GM18507 (cell line): ENCODE measurements at regions not wholly inside any gene's neighbourhood (a gene's known extent, or its start where the extent isn't known, plus 50 kb on each side); places are given as distances from the start of the nearest gene placed in this dataset.
A peak's percentile ranks its signal among the peaks of the same experiment; 100 is the strongest.

Experiments used
- DNase-seq: peaks from one replicate; pipeline ENCODE4 v3.0.0; 2011; ENCODE audit warnings: low read depth; ENCODE audit not compliant: insufficient read length; ENCODE audit errors: extremely low spot score
- FAIRE-seq: peaks from 2 replicates; lab custom pipeline; 2011; peaks lifted over from hg19 to GRCh38; lab: Jason Lieb, UNC

DNA sequence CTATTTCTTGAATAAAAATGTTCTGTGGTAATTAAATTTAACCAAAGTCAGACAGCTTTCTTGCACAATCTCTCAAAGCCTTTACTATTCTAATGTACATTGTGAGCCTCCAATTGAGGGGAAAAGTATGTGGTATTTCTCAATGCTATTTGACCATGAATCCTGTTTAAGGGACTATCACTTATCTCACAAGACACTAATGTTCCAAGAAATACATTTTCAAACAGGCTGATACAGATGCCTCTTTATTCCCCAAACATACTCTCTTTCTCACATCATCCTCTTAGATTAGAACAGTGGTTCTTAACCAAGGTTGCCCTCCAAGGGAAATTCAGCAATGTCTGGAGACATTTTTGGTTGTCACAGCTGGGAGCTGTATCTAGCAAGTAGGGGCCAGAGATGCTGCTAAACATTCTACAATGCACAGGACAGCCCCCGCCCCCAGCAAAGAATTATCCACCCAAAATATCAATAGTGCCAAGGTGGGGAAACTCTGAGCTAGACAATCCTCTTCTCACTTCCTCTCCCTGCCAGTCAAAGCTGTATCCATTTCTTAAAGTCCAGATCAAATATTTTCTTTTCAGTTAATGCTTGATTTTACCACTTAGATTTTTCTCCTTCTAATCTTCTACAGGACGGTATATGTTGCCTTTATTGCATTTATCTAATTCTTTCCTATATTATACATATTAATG lies 129.2 kb upstream of the TRIM2 start:
- DNase-seq = no peak

DNA sequence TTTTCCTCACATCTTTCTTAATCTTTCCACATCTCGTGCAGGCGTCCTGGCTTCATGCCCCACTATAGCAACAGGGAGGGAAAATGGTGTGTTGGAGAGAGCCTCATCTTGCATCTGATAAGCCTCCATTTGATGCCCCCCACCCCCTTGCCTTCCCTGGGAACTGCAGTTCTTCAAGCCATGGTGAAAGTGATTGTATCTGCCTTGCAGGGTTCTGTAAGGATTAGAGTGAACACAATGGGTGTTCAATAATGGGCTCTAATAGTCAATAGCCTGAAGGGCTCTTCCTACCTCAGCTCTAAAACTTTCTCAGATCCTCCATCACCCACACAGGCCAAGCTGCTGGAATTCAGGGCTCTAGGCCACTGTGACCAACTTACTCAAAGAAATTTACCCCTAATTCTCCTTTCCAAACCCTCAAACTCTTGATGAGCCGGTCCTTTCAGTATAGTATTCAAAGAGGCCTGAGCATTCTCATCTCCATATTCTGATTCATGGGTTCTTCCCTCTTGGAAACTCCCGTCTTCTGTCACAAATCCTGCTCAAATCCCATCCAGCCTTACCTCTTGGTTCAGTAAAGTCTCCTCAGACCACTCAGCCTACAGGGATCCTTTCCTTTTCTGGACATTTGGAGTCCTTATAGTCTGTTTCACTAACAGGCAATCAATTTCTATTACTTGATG lies 128.3 kb upstream of the TRIM2 start:
- FAIRE-seq = no peak
- no peak for DNase-seq

More for the DNA sequence above, 129.2 kb upstream of the TRIM2 start:
- no peak for FAIRE-seq

DNA sequence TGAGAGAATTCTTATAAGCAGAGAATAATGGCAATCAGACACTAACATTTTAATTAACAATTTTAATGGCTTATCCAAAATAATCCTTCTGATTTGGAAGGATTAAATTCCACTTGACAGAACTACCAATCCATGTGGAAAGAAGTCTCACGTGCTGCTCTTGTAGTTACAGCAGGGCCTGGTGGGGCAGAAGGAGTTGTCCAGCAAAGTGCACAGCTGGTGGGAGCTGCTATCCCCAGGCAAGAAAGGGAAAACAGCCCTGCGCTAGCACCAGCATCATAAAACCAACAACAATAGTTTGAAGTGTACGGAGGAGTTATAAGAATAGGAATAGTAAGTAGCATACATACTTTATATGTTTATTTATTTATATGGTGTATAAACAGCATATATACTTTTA lies 127.4 kb upstream of the TRIM2 start:
- no peak for FAIRE-seq

DNA sequence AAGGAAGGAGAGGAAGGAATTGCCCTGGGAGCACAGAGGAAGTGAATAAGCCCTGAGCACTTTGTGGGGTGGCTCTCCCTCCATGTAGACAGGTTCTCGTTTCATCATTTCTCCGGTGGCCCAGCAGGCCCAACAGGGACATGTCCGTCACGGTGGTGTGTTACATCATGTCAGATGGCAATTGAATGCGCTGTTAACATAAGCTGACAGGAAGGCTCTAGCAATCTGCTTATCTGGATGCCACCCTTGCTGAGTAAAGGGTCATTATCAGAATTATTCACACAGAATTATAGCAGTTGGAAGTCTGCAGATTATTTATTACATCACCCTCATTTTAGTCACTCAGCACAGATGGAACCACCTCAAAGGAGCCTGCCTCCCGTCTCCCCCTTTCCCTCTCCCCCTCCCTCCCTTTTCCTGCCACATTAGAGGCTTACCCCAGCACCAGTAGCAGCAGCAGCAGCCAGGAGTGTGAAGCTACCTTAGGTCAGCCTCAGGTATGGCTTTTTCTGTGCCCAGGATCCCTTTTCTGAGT lies 124.3 kb upstream of the TRIM2 start:
- DNase-seq = no peak
- FAIRE-seq = no peak

More for the DNA sequence above, 127.4 kb upstream of the TRIM2 start:
- DNase-seq = no peak

DNA sequence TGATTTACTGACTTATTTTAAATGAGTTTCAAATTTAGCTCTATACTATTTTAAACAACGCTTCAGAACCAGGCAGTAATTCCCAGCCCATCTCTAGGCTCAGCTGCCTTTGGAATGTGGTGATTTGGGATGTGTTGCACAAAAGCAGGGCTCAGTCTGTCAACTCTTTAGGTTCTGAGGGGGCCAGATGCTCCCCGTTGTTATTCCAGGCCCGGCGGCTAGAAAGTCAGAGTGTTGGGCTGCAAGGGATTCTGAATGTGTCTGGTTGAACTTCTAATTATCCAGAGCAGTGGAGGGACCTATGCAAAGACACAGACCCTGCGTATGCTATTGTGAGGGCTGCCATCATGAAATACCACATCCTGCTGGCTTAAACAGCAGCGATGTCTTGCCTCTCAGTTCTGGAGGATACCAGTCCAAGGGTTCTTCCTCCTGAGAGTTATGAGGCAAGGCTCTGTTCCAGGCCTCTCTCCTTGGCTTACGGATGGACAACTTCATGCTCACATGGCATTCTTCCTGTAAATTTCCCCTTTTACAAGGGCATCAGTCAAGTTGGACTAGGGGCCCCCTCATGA lies 123.2 kb upstream of the TRIM2 start:
- no peak for FAIRE-seq

DNA sequence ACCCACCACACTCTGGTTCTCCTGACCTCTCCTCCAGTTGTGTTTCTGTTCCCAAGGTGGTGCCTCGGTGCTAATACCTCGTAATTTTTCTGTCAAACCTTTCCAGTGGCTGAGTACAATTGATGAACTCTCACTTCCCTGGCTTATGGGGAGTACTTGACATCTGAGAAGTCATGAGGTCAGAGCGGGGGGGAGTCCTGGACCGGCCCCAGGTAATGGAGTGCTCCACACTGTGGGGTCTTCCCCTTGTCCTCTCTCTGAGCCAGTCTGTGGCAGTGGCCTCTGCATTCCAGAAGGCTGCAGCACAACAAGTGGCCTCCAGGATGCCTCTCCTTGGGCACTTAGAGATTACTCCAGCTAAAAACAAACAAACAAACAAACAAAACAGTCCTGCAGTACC lies 122.5 kb upstream of the TRIM2 start:
- DNase-seq = no peak
- no peak for FAIRE-seq

More for the DNA sequence above, 123.2 kb upstream of the TRIM2 start:
- DNase-seq = no peak

DNA sequence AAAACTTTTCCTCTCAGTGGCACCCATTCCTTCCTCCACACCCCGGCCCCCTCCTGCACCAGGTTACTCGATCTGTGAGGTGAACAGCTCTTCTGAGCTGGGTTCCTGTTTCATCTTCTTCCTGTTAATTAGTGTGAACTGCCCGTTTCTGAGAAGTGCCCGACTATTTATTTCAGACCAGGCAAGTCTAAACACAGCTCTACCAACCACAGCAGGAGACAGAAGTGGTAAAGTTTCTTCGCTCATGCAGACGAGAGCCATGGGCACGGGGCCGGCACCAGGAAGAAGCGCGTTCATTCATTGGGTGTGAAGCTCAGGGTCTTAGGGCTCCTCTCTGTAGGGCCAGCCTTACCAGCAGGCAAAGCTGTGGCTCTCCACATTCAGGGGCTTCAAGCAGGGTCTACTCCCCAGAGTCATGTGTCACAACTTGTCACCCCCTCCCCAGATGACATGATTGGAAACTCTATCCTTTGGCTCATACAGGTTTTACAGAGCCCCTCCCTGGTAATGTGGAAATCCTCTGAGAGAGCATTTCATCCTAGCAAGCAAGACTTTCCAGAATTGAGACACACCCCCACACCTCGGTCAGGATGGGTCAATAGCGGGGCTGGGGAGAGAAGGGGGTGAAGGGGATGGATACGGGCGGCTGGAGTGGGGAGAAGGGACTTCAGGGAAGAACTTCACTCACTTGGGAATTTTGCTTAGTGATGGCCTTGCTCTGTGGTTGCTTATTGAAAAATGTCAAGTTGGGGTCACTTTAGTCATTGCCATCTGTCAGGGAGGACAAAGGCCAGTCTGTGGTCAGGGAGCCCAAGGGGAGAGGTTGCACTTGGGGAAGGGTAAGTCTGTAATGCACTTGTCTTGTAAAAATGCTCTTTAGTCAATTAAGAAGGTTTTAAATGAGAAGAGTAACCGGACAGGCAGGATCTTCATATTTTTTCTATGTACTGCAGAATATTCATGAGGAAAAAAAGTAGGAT lies 121.6 kb upstream of the TRIM2 start:
- FAIRE-seq (no peak), DNase-seq (no peak)

DNA sequence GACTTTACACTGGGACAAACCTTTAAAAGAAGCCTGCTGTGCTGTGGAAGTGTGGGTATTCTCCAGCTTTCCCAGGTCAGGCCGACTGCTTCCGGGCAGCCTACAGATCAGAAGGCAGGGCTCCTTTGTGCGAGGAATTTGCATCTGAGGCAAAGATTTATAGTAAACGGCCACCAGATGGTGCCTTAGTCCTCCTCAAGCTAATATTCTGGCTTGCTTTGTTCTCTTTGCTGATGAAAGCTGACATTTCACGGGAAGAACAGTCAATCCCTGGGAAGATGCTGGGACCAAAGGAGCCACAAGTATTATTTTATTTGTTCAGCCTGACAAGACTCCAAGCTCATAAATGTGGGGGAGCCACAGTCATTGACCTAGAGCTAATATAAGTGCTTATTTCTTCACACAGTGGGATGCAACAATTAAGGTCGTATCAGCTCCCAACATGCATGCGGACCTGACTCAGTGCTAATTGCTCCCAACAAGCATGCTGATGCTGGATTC lies 120.7 kb upstream of the TRIM2 start:
- FAIRE-seq (peak; percentile 92), DNase-seq (peak; percentile 46)

DNA sequence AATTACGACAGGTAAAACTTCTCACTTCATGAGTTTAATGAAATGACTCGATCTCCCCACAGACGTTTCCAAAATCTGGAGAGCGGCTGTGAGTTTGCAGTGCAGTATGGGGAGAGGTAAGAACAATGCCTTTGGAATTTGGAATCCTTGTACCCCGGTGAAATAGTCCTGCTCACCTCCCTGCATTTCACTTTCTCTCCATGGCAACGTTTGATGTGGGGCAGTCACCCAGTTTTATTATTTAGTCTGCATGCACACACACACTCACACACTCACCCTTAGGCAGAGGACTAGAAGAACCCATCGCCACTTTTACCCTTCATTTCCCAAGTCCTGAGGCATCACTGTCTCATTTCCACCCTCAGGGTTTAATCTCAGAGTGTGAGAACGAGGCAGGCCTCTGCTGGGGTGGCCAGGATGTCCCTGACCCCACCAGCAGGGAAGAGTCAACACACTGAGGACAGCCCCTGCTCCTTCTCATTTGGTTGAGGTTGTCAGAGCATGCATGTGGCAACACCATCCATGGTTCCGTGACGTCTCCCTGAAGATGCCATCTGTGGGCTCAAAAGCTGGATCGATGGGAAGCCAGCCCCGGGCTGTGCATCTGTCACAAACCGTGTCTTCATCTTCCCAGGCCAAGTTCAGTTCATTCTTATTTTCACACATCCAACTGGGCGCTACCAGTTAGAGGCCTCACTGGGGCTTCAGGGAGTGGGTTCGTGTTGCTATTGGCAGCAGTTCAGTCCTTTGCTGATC lies 119.8 kb upstream of the TRIM2 start:
- no peak for FAIRE-seq
- DNase-seq = no peak

DNA sequence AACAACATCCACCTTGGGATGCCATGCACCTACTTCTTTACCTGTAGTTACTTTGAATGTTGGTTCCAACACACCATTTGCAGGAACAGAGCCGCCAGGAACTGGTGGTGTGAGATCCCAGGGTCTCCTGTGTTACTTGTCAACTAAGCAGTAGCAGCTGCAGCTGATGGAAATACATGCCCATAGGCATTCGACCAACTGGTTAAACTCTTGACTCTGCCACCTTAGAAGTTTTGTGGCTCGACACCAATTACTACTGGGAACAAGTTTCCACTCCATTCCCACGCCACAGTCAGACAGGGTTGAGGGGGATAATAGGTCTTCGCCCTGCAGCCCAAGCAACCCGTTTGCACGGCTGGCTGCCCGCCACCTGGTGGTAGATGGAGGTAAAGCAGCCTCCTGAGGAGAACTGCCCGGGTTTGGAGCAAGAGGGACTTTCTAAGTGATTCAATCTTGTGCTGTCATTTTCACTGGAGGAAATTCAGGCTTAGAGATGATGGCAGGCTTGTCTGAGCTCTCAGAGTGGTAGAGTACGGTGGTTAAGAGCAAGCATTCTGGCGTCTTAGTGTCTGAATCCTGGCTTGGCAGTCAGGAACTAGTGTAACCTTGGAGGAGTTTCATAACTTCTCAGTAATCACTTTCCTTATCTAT lies 119.1 kb upstream of the TRIM2 start:
- FAIRE-seq = peak; percentile 84

DNA sequence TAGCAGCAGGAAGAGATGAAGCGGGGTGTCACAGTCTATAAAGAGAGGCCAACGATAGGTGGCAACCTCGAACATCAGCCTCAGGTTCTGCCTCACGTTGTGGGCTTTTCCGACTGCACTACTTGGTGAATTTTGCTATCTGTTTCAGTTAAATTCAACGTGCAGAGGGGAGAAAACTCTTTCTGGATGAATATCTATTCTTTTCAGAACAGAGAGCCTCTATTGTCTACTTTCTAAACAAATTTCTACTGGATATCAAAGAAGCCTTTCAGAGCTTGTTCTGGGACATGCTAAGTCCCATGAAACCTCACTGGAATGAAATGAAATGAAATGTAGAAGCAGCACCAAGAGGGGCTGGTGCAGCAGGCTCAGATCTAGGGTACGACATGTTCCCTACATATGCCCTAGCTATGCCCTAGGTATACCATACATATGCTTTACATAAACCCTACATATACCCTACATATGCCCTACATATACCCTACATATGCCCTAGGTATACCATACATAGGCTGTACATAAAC lies 116.5 kb upstream of the TRIM2 start:
- DNase-seq (no peak), FAIRE-seq (no peak)

More for the DNA sequence above, 119.1 kb upstream of the TRIM2 start:
- peak; percentile 44 for DNase-seq

DNA sequence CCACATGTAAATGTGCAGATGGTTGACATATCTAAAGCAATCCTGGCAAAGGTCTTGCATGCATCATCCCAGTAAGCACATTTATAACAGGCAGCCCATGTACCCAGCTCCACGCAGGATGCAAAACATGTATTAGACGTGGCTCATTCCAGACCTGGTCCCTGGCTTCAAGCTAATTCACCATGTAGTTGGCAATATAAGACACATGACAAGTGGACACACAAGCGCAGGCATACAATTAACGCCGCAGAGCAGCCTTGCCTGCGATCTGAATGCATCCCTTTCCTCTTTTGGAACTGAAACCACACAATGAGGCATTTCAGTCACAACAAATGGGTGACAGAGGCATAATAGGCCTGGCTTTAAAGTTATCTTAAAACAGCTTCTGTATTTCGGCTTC lies 114.5 kb upstream of the TRIM2 start:
- FAIRE-seq (no peak), DNase-seq (no peak)

DNA sequence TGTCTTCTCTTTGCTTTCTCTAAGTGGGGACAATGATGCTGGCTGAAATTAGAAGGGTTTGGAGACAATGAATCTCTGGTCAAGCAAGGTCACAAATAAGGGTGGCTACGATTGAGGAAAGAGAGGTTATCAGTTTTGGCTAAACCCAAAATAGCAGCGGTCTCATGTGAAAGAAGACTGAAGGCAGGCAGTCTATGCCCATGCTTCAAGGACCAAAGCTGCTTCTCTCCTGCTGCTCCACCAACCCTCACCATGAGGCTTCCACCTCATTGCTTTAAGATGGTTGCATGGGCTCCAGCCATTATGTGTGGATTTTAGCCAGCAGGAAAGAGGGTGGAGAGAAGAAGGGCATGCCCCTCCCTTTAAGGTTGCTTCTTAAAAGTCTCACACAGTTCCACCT lies 114.1 kb upstream of the TRIM2 start:
- no peak for DNase-seq
- FAIRE-seq = no peak

DNA sequence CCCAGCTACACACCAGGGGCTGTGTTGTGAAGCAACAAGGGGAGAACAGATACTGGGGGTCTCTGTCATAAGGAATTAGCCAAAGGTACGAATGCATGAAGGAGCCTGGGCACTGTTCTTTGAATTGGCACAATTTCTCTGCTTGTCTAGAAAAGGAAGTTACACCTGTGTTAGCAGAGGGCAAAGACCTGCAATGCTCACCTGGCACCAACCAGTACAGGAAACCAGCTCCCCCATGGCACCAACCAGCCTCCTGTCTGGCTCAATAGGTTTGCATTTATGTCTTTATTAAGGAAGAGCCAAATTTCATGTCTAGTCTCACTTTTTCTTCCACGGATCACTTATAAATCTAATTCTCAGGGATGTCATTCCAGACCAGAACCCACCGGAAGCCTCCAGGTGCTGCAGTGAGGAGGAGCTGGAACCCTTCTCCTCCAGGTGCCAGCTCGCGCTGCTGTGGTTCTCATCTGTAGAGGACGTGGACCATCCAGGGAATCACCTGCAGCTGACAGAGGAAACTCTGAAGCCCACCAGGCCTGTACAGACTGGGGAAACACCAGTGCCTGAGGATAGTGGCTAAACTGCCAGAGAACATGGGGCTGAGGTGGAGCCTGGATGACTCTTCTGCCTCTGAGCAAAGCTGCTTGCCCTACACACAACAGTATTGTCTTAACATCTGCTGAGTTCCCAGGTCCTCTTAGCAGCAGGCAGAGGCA lies 113.4 kb upstream of the TRIM2 start:
- DNase-seq = no peak

DNA sequence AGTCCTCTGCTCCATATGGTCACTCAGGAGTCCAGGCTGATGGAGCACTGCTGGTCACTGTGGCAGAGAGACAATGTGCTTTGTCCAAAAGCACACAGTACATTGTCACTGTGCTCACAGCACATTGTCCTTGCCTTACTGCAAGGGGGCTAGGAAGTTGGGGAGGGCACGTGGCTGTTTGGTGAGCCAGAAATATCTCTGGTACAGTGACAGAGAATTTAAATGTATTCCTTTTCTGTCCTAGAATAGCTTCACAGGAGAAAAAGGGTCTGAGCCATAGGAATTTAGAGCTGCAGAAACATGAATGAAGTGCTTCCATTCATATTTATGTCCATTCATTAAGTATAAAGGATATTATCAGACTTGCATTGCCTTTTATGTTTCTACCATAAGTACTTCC lies 110.8 kb upstream of the TRIM2 start:
- DNase-seq = no peak
- FAIRE-seq = no peak

More for the DNA sequence above, 113.4 kb upstream of the TRIM2 start:
- no peak for FAIRE-seq

DNA sequence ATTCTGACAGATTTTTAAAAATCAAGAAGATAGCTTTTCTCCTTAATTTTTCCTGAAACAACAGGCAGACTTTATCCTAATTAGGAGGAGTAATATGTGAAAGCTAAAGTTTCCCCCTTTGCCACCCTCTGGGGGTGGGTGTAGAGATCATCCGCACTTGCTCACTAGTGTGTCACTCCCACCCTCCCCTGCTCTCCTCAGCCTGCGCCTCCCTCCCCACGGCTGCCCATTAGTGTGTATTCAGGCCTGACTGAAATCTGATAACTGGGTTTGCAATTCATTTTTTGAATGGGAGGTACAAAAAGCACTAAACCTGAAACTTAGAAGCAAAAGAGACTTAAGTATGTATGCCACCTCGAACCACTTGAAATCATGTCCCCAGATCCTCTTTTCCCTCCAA lies 110.4 kb upstream of the TRIM2 start:
- DNase-seq (no peak), FAIRE-seq (no peak)

DNA sequence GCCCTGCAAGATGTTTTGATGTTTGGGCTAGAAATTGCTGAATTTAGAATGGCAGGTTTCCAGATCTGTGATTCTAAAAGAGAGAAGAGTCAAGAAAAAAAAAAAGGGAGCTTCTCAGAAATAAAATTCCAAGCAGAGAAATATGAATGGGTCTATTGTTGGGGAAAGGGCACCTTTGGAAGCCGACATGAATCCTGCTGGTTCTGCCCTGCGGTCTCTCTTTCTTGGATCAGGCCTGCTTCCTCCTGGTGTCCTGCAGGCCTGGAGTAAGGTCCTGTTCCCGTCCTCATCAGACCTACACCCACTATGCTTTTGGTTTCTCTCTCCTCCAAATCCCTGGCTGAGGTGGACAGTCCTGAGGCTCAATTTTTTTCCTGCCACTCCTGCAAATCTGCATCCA lies 109.8 kb upstream of the TRIM2 start:
- DNase-seq (no peak), FAIRE-seq (no peak)
